OCI-LY1 (cell line): ENCODE measurements at regions not wholly inside any gene's neighbourhood (a gene's known extent, or its start where the extent isn't known, plus 50 kb on each side); places are given as distances from the start of the nearest gene placed in this dataset.

Experiments used
- CTCF ChIP-seq: fragments of 200-600 bp; sonication (generic), shearing (Covaris generic); IDR thresholded peaks from 2 replicates; pipeline ENCODE4 v1.5.1; 2017; ENCODE audit warnings: mild to moderate bottlenecking, antibody characterized with exemption, low read length, moderate library complexity, mixed read lengths
- EZH2 ChIP-seq: fragments of 200-600 bp; sonication (generic), shearing (Covaris generic); IDR thresholded peaks from 2 replicates; pipeline ENCODE4 v1.8.0; 2017; ENCODE audit warnings: borderline replicate concordance, mixed run types, mild to moderate bottlenecking, antibody characterized with exemption, low read length, moderate library complexity, mixed read lengths

GRCh38 chr22:48210812-48211211 lies 1448.4 kb downstream of the TBC1D22A start:
- no peak for TF ChIP-seq CTCF
- no peak for TF ChIP-seq EZH2
